NCI-H2107 (cell line): ENCODE measurements at regions not wholly inside any gene's neighbourhood (a gene's known extent, or its start where the extent isn't known, plus 50 kb on each side); places are given as distances from the start of the nearest gene placed in this dataset.
"Not testable (repeated sequence)": the region's sequence is repeated elsewhere in the genome, so short reads cannot be mapped to it uniquely, and the experiment has no call there.

Experiments used
- DNase-seq: peaks from one replicate; lab custom pipeline; 2025; lab: John Stamatoyannopoulos, UW

DNA sequence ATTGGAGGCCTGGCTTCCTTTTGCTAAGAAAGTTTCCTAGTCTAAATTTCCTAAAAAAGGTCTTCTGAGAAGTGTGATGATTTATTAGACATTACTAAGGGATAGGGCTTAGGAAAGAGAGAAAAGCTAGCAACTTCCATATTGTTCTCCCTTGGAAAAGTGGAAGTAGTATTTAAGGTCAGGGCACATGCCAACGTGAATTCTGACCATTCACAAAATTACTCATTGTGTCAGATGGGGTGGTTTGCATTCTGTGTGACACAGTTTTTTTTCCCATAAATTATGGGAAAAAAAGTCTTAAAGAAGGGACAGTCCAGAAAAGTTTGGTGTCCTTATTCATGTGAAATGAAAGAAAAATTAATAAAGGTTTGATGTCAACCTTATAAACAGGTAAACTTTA, 110.0 kb upstream of the ARRDC3 start:
- DNase-seq: no peak

DNA sequence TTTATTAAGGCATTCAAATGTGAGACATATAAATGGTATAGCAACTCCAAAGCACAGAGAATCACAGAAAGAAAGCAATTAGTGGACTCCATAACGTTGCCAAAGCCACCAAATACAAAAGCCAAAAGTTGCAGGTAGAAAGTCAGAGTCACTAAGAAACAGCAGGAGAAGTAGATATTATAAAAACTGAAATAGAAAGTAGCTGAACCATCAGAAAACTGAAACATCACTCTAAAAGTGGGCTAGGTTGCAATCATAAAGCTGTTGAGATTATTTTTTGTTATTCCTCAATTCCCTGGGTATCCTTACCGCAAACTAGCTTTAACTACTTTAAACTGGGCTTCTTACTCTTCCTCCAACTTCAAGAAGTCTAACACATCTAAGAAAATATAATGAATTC, 108.1 kb upstream of the ARRDC3 start:
- DNase-seq: no peak

- DNase-seq: no peak
Measured at GRCh38 chr5:91490316-91490715, 107.2 kb upstream of the ARRDC3 start.

DNA sequence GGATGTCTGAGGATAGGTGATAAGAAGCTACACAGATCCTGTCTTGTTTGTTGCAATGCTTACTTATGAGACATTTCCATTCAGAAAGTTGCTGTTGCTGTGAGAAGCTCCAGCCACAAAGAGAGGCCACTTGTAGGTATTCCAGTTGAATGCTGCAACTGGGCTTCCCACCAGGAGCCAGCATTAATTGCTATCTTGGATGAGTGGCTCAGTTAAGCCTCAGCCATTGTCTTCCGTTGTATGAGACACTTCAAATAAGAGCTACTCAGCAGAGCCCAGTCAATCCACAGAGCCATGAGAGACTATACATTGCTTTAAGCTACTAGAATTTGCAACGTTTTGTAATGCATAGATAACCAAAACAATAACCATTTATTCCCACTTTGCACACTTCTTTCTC, 104.3 kb upstream of the ARRDC3 start:
- no peak for DNase-seq

GRCh38 chr5:91486638-91487037, 103.5 kb upstream of the ARRDC3 start:
- no peak for DNase-seq

- no peak for DNase-seq
Measured at GRCh38 chr5:91484662-91485061, 101.5 kb upstream of the ARRDC3 start.

GRCh38 chr5:91479376-91479775, 96.3 kb upstream of the ARRDC3 start:
- DNase-seq: not testable (repeated sequence)

- no peak for DNase-seq
Measured at GRCh38 chr5:91478096-91478495, 95.0 kb upstream of the ARRDC3 start.

- no peak for DNase-seq
Measured at GRCh38 chr5:91477408-91477807, 94.3 kb upstream of the ARRDC3 start.

- DNase-seq: no peak
Measured at GRCh38 chr5:91474201-91474600, 91.1 kb upstream of the ARRDC3 start.

DNA sequence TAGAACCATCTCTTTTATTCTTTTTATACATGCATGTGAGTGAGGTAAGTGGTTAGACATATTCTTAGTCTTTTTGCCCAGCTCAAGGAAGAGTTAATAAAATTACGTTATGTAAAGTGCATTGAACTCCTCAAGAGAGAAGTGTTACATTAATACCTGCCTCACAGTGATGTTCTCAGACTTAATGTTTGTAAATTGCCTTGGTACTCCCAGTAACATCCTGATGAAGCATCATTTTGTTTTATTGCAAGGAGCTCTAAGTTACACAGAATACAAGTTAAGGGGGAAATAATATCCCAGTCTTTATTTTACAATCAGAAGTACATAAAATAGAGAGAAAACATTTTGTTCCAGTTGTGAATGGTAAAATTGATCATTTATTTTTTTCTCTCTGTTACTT, 89.5 kb upstream of the ARRDC3 start:
- no peak for DNase-seq

GRCh38 chr5:91469517-91470165, 86.5 kb upstream of the ARRDC3 start:
- DNase-seq: no peak

DNA sequence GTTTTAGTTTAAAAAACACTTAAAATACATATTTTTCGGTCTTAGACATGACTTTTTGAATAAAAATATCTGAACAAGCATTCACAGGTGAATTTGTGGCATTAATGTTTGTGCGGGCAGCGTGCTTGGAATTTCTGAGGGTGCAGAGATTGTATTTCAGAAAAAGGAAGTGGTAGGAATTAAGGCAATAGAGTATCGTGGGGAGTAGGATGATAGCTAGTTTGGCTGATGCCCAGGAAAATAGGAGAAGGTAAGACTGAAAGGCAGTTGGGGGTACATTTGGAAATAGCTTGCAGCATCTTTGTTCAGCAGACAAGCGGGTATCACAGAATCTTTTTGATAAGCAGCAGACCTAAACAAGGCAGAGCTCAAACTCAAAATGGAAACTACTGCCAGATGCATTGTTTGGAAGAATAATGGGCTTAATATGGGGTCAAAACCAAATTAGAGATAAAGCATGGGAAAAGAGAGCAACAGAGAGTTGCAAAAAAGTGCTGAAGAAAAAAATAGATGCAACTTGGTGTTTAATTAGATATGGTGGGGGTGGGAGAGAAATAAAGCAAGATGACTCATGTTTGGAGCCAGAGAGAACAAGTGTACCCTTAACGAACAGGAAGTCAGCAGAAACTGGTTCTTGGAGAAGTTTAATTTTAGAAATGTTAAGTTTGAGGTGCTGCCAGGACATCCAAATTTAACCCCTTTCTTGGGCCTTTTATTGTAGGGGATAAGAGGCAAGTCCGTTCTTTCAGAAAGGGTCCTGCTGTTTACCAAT, 85.7 kb upstream of the ARRDC3 start:
- no peak for DNase-seq

- no peak for DNase-seq
Measured at GRCh38 chr5:91464886-91465646, 81.9 kb upstream of the ARRDC3 start.

DNA sequence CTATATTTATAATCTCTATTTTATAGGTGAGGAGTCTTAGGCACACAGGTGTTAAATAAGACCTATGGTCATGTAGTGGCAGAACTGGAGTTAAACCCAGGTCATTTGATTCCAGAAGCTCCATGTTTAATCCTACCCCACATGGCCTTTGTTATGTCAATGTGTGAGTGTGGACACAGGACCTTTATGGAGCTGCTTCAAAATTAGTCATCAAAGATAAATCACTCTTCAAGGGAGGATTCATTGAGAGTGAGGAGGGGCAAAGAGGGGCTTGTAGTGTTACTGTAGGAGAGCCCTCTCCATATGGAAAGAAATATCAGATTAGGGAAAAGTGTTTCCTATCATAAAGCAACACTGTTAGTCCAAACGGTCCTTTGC, 74.6 kb upstream of the ARRDC3 start:
- no peak for DNase-seq

GRCh38 chr5:91456928-91457680, 74.0 kb upstream of the ARRDC3 start:
- no peak for DNase-seq

- DNase-seq: no peak
Measured at GRCh38 chr5:91449083-91449482, 66.0 kb upstream of the ARRDC3 start.

DNA sequence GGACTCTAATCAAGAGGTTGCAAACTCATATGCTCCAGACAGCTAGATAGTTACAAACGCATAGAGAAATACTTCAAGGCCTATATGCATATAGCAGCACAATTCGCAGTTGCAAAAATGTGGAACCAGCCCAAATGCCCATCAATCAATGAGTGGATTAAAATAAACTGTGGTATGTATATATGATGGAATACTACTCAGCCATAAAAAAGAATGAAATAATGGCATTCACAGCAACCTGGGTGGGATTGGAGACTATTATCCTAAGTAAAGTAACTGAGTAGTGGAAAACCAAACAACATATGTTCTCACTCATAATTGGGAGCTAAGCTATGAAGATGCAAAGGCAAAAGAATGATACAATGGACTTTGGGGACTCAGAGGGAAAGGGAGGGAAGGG, 65.0 kb upstream of the ARRDC3 start:
- not testable (repeated sequence) for DNase-seq

DNA sequence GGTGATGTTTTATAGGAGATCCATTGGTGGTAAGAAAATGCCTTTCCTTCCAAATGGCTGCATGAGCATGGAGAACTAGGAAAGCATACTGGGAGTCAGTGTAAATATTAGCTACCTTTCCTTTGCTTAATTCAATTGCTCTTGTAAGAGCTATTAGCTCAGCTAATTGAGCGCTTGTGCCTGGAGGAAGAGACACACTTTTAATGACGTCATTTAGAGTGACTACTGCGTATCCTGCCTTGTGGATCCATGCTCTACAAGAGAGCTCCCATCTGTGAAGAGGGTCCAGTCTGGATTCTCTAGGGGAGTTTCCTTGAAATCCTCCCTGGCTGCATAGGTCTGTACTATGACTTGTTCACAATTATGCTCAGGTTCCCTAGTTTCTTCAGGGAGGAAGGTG, 63.8 kb upstream of the ARRDC3 start:
- not testable (repeated sequence) for DNase-seq

DNA sequence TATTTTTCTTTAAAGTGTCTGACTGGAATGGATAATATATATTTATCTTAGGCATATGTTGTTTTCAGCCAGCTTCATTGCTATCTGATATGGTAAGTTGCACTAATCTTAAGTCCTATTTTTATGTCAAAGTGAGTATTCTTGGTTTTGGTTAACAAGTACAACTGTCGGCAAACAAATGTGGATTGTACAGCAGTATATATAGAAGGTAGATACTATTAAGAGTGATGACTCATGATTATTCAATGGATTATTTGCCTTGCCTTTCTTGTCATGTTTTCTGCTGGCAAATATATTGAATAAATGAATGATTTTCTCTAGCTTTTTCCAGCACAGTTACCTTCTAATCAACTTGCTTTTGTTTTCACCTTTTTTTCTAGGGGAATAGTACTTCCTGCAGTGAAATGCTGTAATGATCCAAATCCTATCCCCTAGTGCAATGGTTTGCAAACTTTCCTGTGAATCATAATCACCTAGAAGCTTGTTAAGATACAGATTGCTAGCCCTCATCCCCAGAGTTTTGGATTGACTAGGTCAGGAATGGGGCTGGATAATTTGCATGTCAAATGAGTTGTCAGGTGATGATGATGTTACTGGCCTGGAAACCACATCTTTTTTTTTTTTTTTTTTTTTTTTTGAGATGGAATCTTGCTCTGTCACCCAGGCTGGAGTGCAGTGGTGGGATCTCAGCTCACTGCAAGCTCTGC, 60.8 kb upstream of the ARRDC3 start:
- DNase-seq: no peak

- no peak for DNase-seq
Measured at GRCh38 chr5:91443023-91443422, 59.9 kb upstream of the ARRDC3 start.

- DNase-seq: no peak
Measured at GRCh38 chr5:91441082-91441481, 58.0 kb upstream of the ARRDC3 start.
